IMR-90 (cell line): ENCODE measurements at regions not wholly inside any gene's neighbourhood (a gene's known extent, or its start where the extent isn't known, plus 50 kb on each side); places are given as distances from the start of the nearest gene placed in this dataset.
A peak's percentile ranks its signal among the peaks of the same experiment; 100 is the strongest.

Experiments used
- ATAC-seq: fragments of 200-7000 bp; cut with Tn5 transposase; 2 replicates; pipeline ENCODE4 v1.9.1; 2020; ENCODE audit warnings: low read depth, mild to moderate bottlenecking, moderate library complexity
- BruUV-seq: library from RNA; stranded (reverse); fragments of 400-500 nt; replicated peaks from 2 replicates; lab custom pipeline; 2021; lab: Mats Ljungman, UMichigan
- CTCF ChIA-PET: fragments of 300-600 bp; formaldehyde crosslinking; extraction: SDS; loops from one replicate; lab custom pipeline; 2021; ENCODE audit warnings: antibody characterized with exemption; lab: Yijun Ruan, JAX
- POLR2A ChIA-PET: fragments of 300-600 bp; sonication (Branson Sonifier 250); formaldehyde crosslinking; loops from one replicate; lab custom pipeline; 2022; ENCODE audit warnings: antibody characterized with exemption; ENCODE audit not compliant: unreplicated experiment; lab: Charles Lee
- DNase-seq: peaks from one replicate; pipeline ENCODE4 v3.0.0; 2013
- H2AFZ ChIP-seq: replicated peaks from 2 replicates; pipeline ENCODE3; 2013; ENCODE audit warnings: low read length, mild to moderate bottlenecking; ENCODE audit not compliant: poor library complexity
- H2AK5ac ChIP-seq: 2 replicates; pipeline ENCODE4 v1.6.1; 2013; ENCODE audit warnings: low read depth, low read length, inconsistent platforms
- H2AK9ac ChIP-seq: replicated peaks from 2 replicates; pipeline ENCODE3; 2013; ENCODE audit warnings: mild to moderate bottlenecking, low read depth, low read length, moderate library complexity; ENCODE audit not compliant: poor library complexity
- H2BK120ac ChIP-seq: 2 replicates; pipeline ENCODE4 v1.6.1; 2013; ENCODE audit warnings: low read depth, low read length, inconsistent platforms
- H2BK15ac ChIP-seq: 3 replicates; pipeline ENCODE4 v1.6.1; 2013; ENCODE audit warnings: low read depth, low read length, inconsistent platforms
- H2BK20ac ChIP-seq: 2 replicates; pipeline ENCODE4 v1.6.1; 2013; ENCODE audit warnings: low read depth, mild to moderate bottlenecking, inconsistent platforms, low read length, moderate library complexity
- H2BK5ac ChIP-seq: 2 replicates; pipeline ENCODE4 v1.6.1; 2013; ENCODE audit warnings: mild to moderate bottlenecking, low read depth, low read length, inconsistent platforms; ENCODE audit not compliant: poor library complexity, severe bottlenecking
- H3K14ac ChIP-seq: replicated peaks from 2 replicates; pipeline ENCODE4 v1.6.1; 2013; ENCODE audit warnings: low read depth, low read length, inconsistent platforms
- H3K18ac ChIP-seq: 2 replicates; pipeline ENCODE4 v1.6.1; 2013; ENCODE audit warnings: low read depth, low read length, control low read depth
- H3K23ac ChIP-seq: 2 replicates; pipeline ENCODE4 v1.6.1; 2013; ENCODE audit warnings: low read depth, low read length, inconsistent platforms
- H3K27ac ChIP-seq: 2 replicates; pipeline ENCODE4 v1.5.1; 2013; ENCODE audit warnings: mild to moderate bottlenecking, control low read depth, low read length; ENCODE audit not compliant: insufficient read depth
- H3K27me3 ChIP-seq: 2 replicates; pipeline ENCODE4 v1.6.1; 2013; ENCODE audit warnings: low read length; ENCODE audit not compliant: control insufficient read depth, insufficient read depth
- H3K36me3 ChIP-seq: 2 replicates; pipeline ENCODE4 v1.6.1; 2013; ENCODE audit warnings: low read length, mixed read lengths; ENCODE audit not compliant: control insufficient read depth, insufficient read depth
- H3K4ac ChIP-seq: 2 replicates; pipeline ENCODE4 v1.6.1; 2013; ENCODE audit warnings: low read depth, low read length, inconsistent platforms
- H3K4me1 ChIP-seq: 2 replicates; pipeline ENCODE4 v1.6.1; 2013; ENCODE audit warnings: low read length, mixed read lengths; ENCODE audit not compliant: control insufficient read depth, insufficient read depth
- H3K4me2 ChIP-seq: 2 replicates; pipeline ENCODE4 v1.6.1; 2013; ENCODE audit warnings: low read depth, mild to moderate bottlenecking, control low read depth, low read length, moderate library complexity
- H3K4me3 ChIP-seq: 2 replicates; pipeline ENCODE4 v1.5.1; 2013; ENCODE audit warnings: low read depth, mild to moderate bottlenecking, control low read depth, low read length, moderate library complexity; ENCODE audit not compliant: insufficient read depth
- H3K56ac ChIP-seq: 2 replicates; pipeline ENCODE4 v1.6.1; 2013; ENCODE audit warnings: low read length, inconsistent platforms; ENCODE audit not compliant: insufficient read depth; ENCODE audit errors: extremely low read depth
- H3K79me1 ChIP-seq, 2 experiments: 2 replicates each; pipeline ENCODE4 v1.6.1; 2013; ENCODE audit warnings: low read length in 2 of 2, inconsistent platforms in 1 of 2, low read depth in 1 of 2
- H3K9ac ChIP-seq: 2 replicates; pipeline ENCODE4 v1.6.1; 2013; ENCODE audit warnings: low read depth, low read length, control low read depth
- H3K9me1 ChIP-seq: 2 replicates; pipeline ENCODE4 v1.6.1; 2013; ENCODE audit warnings: low read length, inconsistent platforms; ENCODE audit not compliant: insufficient read depth
- H3K9me3 ChIP-seq: 2 replicates; pipeline ENCODE4 v1.6.1; 2013; ENCODE audit warnings: low read length; ENCODE audit not compliant: control insufficient read depth, insufficient read depth
- H4K20me1 ChIP-seq: 2 replicates; pipeline ENCODE4 v1.6.1; 2013; ENCODE audit warnings: low read length, inconsistent platforms; ENCODE audit not compliant: insufficient read depth
- H4K5ac ChIP-seq: 2 replicates; pipeline ENCODE4 v1.6.1; 2013; ENCODE audit warnings: mild to moderate bottlenecking, low read depth, low read length, control low read depth
- H4K8ac ChIP-seq, 2 experiments: 2 replicates each; pipeline ENCODE4 v1.6.1; 2013; ENCODE audit warnings: low read depth in 2 of 2, low read length in 2 of 2, control low read depth in 1 of 2, inconsistent platforms in 1 of 2
- H4K91ac ChIP-seq: 2 replicates; pipeline ENCODE4 v1.6.1; 2013; ENCODE audit warnings: low read depth, low read length, inconsistent platforms; ENCODE audit not compliant: insufficient read depth
- BHLHE40 ChIP-seq: fragments of 150-350 bp; IDR thresholded peaks from 2 replicates; pipeline ENCODE4 v1.6.1; 2016; ENCODE audit warnings: mild to moderate bottlenecking, low read depth, low read length
- CEBPB ChIP-seq: IDR thresholded peaks from 2 replicates; pipeline ENCODE4 v1.6.1; 2012; ENCODE audit warnings: low read depth, low read length, improper control_type of control experiment
- CHD1 ChIP-seq: IDR thresholded peaks from 2 replicates; pipeline ENCODE4 v1.6.1; 2012; ENCODE audit warnings: low read depth, low read length, improper control_type of control experiment
- CTCF ChIP-seq: conservative IDR thresholded peaks from 2 replicates; pipeline ENCODE4 v1.5.1; 2012; ENCODE audit warnings: mild to moderate bottlenecking, low read depth, low read length, improper control_type of control experiment
- ELK1 ChIP-seq: fragments of 150-350 bp; IDR thresholded peaks from 2 replicates; pipeline ENCODE4 v1.6.1; 2016; ENCODE audit warnings: low read depth, mild to moderate bottlenecking, low read length, moderate library complexity, borderline replicate concordance
- FOS ChIP-seq: fragments of 150-350 bp; IDR thresholded peaks from 2 replicates; pipeline ENCODE4 v1.6.1; 2016; ENCODE audit warnings: low read depth, low read length
- MAFK ChIP-seq: IDR thresholded peaks from 2 replicates; pipeline ENCODE4 v1.6.1; 2012; ENCODE audit warnings: low read depth, low read length, improper control_type of control experiment
- MAZ ChIP-seq: IDR thresholded peaks from 2 replicates; pipeline ENCODE4 v1.6.1; 2012; ENCODE audit warnings: low read depth, mild to moderate bottlenecking, low read length, improper control_type of control experiment, moderate library complexity, borderline replicate concordance
- MXI1 ChIP-seq: IDR thresholded peaks from 2 replicates; pipeline ENCODE4 v1.6.1; 2012; ENCODE audit warnings: low read depth, mild to moderate bottlenecking, low read length, moderate library complexity, borderline replicate concordance
- NFE2L2 ChIP-seq: fragments of 150-350 bp; IDR thresholded peaks from 2 replicates; pipeline ENCODE4 v1.6.1; 2016; ENCODE audit warnings: low read depth, mild to moderate bottlenecking, low read length
- POLR2A ChIP-seq: IDR thresholded peaks from 2 replicates; pipeline ENCODE4 v1.6.1; 2012; ENCODE audit warnings: mild to moderate bottlenecking, low read depth, low read length
- RAD21 ChIP-seq: IDR thresholded peaks from 2 replicates; pipeline ENCODE4 v1.6.1; 2012; ENCODE audit warnings: low read length, improper control_type of control experiment
- RCOR1 ChIP-seq: IDR thresholded peaks from 2 replicates; pipeline ENCODE4 v1.6.1; 2012; ENCODE audit warnings: mild to moderate bottlenecking, low read length, improper control_type of control experiment; ENCODE audit not compliant: insufficient replicate concordance
- RFX5 ChIP-seq: IDR thresholded peaks from 2 replicates; pipeline ENCODE4 v1.8.0; 2012; ENCODE audit warnings: low read depth, mild to moderate bottlenecking, low read length, moderate library complexity
- SMC3 ChIP-seq: fragments of 150-350 bp; IDR thresholded peaks from 2 replicates; pipeline ENCODE4 v1.6.1; 2016; ENCODE audit warnings: low read depth, mild to moderate bottlenecking, antibody characterized with exemption, low read length, moderate library complexity
- USF2 ChIP-seq: fragments of 150-350 bp; IDR thresholded peaks from 2 replicates; pipeline ENCODE4 v1.6.1; 2017; ENCODE audit warnings: mild to moderate bottlenecking, antibody characterized with exemption, low read length, low read depth
- WGBS, 2 experiments: methylation state at CpG; one replicate each; pipeline versions ENCODE4 v1.1.5 to v1.1.7; 2013; ENCODE audit warnings: missing lambda C conversion rate in 2 of 2; ENCODE audit not compliant: insufficient read length in 1 of 2; ENCODE audit errors: extremely low coverage in 2 of 2; 5-methylcytosine and 5-hydroxymethylcytosine counted together
- dilution Hi-C: fragments of 300-500 bp; cut with HindIII; formaldehyde crosslinking; loops from one replicate; pipeline ENCODE4 v1.14.3; 2018; ENCODE audit warnings: low sequenced_read_pairs; ENCODE audit not compliant: unreplicated experiment
- in situ Hi-C: fragments of 300-500 bp; cut with MboI; formaldehyde crosslinking; loops from 3 replicates; pipeline ENCODE4 v1.14.3; 2019; ENCODE audit warnings: low sequenced_read_pairs, inconsistent platforms, mixed read lengths
- intact Hi-C: fragments of 100-400 bp; cut with micrococcal nuclease; formaldehyde crosslinking; loops from 2 replicates; pipeline ENCODE4 v1.10.0; 2022

- Histone ChIP-seq H2BK15ac (0 out of 3 replicates have a peak overlapping the region, but pooled peaks have one; percentile 35), H3K4ac (no peak overlapping the region)
Observed at GRCh38 chr5:124643336-124643735, 103.1 kb downstream of the ZNF608 start.

More at GRCh38 chr5:124643336-124643735, 103.1 kb downstream of the ZNF608 start:
- Histone ChIP-seq H3K4me2 (no peak overlapping the region), H2AK5ac (0 out of 2 replicates have a peak overlapping the region, but pooled peaks have one; percentile 21), H3K9me1 (peaks cover 8% of the 10 kb centered on the region), H3K4me3 (no peak overlapping the region), H3K27ac (no peak overlapping the region), H3K9me3 (no peaks in the 10 kb centered on the region), H3K14ac (no peak overlapping the region), H3K79me1 (peaks cover 2 to 31% of the 10 kb centered on the region in 2 experiments; a peak in 3 of 4 replicates), H2BK120ac (no peak overlapping the region), H3K23ac (no peak overlapping the region), H4K91ac (no peak overlapping the region), H4K8ac (no peak overlapping the region), H3K56ac (no peak overlapping the region), H3K27me3 (no peaks in the 10 kb centered on the region), H2AFZ (no peak overlapping the region), H2BK5ac (no peak overlapping the region), H4K20me1 (no peaks in the 10 kb centered on the region), H4K5ac (no peak overlapping the region; the same call in 1 of the 2 replicates), H3K9ac (no peak overlapping the region), H3K4me1 (peaks cover 5% of the 10 kb centered on the region), H3K18ac (peak overlapping the region; percentile 34; the same call in 1 of the 2 replicates), H2BK20ac (no peak overlapping the region), H2AK9ac (no peak overlapping the region), H3K36me3 (peaks cover 36% of the 10 kb centered on the region)
- BruUV-seq = no TSS peak
- ATAC-seq (no peak), DNase-seq (no peak)
- ChIA-PET CTCF (no interaction called here), POLR2A (no interaction called here)
- no CpG with 5 or more reads among the region's 7 CpGs for WGBS, 2 experiments
- TF ChIP-seq MAZ (no peak), POLR2A (no peak), FOS (no peak), CHD1 (no peak), CEBPB (no peak), MAFK (no peak), CTCF (no peak), USF2 (no peak), RCOR1 (no peak), MXI1 (no peak), RFX5 (no peak), NFE2L2 (no peak), ELK1 (no peak), BHLHE40 (no peak), RAD21 (no peak), SMC3 (no peak)
- in situ Hi-C loops (no loop called here), intact Hi-C loops (no loop called here), dilution Hi-C loops (no loop called here)
